Caco-2 (cell line): ENCODE measurements at regions not wholly inside any gene's neighbourhood (a gene's known extent, or its start where the extent isn't known, plus 50 kb on each side); places are given as distances from the start of the nearest gene placed in this dataset.

Source experiments
- BruUV-seq: library from RNA; stranded (reverse); fragments of 400-500 nt; replicated peaks from 2 replicates; lab custom pipeline; 2021; lab: Mats Ljungman, UMichigan
- CTCF ChIA-PET: fragments of 300-600 bp; sonication (Branson Sonifier 250); formaldehyde crosslinking; loops from one replicate; lab custom pipeline; 2022; ENCODE audit warnings: antibody characterized with exemption; lab: Charles Lee
- POLR2A ChIA-PET: fragments of 300-600 bp; sonication (Branson Sonifier 250); formaldehyde crosslinking; loops from one replicate; lab custom pipeline; 2022; ENCODE audit warnings: antibody characterized with exemption; lab: Charles Lee
- DNase-seq, 2 experiments: peaks; one replicate each; pipeline versions ENCODE4 v3.0.0 to v3.0.0-alpha.2; 2020 to 2022
- H3K27me3 ChIP-seq: replicated peaks from 2 replicates; pipeline ENCODE4 v1.6.0; 2011; ENCODE audit warnings: low read length; ENCODE audit not compliant: control insufficient read depth, insufficient read depth
- H3K36me3 ChIP-seq: 2 replicates; pipeline ENCODE4 v1.5.1; 2011; ENCODE audit warnings: low read length; ENCODE audit not compliant: control insufficient read depth, insufficient read depth
- H3K4me1 ChIP-seq: fragments of 250-450 bp; sonication (Bioruptor Pico); 2 replicates; pipeline ENCODE4 v1.5.1; 2020; ENCODE audit warnings: mild to moderate bottlenecking
- H3K4me3 ChIP-seq: 2 replicates; pipeline ENCODE4 v1.5.1; 2011; ENCODE audit warnings: low read depth, mild to moderate bottlenecking, control low read depth, low read length
- H3K9me3 ChIP-seq: fragments of 250-450 bp; sonication (Bioruptor Pico); 2 replicates; pipeline ENCODE4 v1.5.1; 2020; ENCODE audit warnings: mild to moderate bottlenecking, moderate library complexity
- H3K27ac Mint-ChIP-seq: one replicate; pipeline ENCODE4 v1.8.0; 2022; ENCODE audit warnings: mixed read lengths; ENCODE audit not compliant: unreplicated experiment
- H3K27me3 Mint-ChIP-seq: one replicate; pipeline ENCODE4 v1.8.0; 2022; ENCODE audit warnings: mixed read lengths; ENCODE audit not compliant: insufficient read depth, unreplicated experiment
- H3K36me3 Mint-ChIP-seq: one replicate; pipeline ENCODE4 v1.8.0; 2022; ENCODE audit warnings: mild to moderate bottlenecking, mixed read lengths; ENCODE audit not compliant: insufficient read depth, unreplicated experiment
- H3K4me1 Mint-ChIP-seq: one replicate; pipeline ENCODE4 v1.8.0; 2022; ENCODE audit warnings: low read depth, mixed read lengths; ENCODE audit not compliant: unreplicated experiment
- H3K4me3 Mint-ChIP-seq: one replicate; pipeline ENCODE4 v1.8.0; 2022; ENCODE audit warnings: mild to moderate bottlenecking, moderate library complexity, mixed read lengths; ENCODE audit not compliant: unreplicated experiment
- H3K9me3 Mint-ChIP-seq: one replicate; pipeline ENCODE4 v1.8.0; 2022; ENCODE audit warnings: mixed read lengths; ENCODE audit not compliant: unreplicated experiment
- CTCF ChIP-seq, 2 experiments: fragments of 200-600 bp in 1 of 2; IDR thresholded peaks; 1 replicate in 1 of 2; 2 replicates in 1 of 2; pipeline versions ENCODE4 v1.5.1 to v1.8.0; 2011 to 2022; ENCODE audit warnings: antibody characterized with exemption in 1 of 2, control low read depth in 1 of 2, inconsistent platforms in 1 of 2, low read depth in 1 of 2, low read length in 1 of 2, mild to moderate bottlenecking in 1 of 2, moderate library complexity in 1 of 2; ENCODE audit not compliant: insufficient read depth in 1 of 2, severe bottlenecking in 1 of 2, unreplicated experiment in 1 of 2
- intact Hi-C: fragments of 100-400 bp; cut with micrococcal nuclease; formaldehyde crosslinking; loops from one replicate; pipeline ENCODE4 v1.10.0; 2022; ENCODE audit not compliant: unreplicated experiment

DNA sequence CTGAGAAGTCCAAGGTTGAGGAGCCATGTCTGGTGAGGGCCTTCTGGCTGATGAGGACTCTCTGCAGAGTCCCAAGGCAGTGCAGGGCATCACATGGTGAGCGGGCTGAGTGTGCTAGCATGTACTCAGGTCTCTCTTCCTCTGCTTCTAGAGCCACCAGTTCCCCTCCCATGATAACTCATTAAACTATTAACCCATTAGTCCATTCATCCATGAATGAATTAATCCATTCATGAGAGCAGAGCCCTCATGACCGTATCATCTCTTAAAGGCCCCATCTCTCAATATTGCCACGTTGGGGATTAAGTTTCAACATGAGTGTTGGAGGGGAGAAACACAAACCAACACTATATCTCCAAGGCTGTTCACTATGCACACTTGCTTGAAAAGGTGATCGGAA is 83.7 kb downstream of the TMEM30B start:
- Histone ChIP-seq H3K4me3 (no peak overlapping the region), H3K9me3 (no peaks in the 10 kb centered on the region), H3K4me1 (no peaks in the 10 kb centered on the region), H3K27me3 (no peaks in the 10 kb centered on the region), H3K36me3 (no peaks in the 10 kb centered on the region)
- intact Hi-C loops: loop anchor here (2.0 to 5.0 kb wide), 2 partner anchors 170 to 573 kb away; no protein-coding TSS in a partner anchor
- ChIA-PET CTCF (no interaction called here), POLR2A (no interaction called here)
- Mint-ChIP-seq H3K4me1 (no peaks in the 10 kb centered on the region), H3K27me3 (peaks cover 12% of the 10 kb centered on the region), H3K9me3 (no peaks in the 10 kb centered on the region), H3K36me3 (no peaks in the 10 kb centered on the region), H3K4me3 (no peak overlapping the region), H3K27ac (no peak overlapping the region)
- BruUV-seq: no TSS peak
- DNase-seq: no peak
- TF ChIP-seq CTCF (IDR thresholded peaks at IDR 0.05; ENCODE audit: insufficient read depth in 1 of 2, low read depth in 1 of 2, low read length in 1 of 2, severe bottlenecking in 1 of 2, unreplicated experiment in 1 of 2): no peak

DNA sequence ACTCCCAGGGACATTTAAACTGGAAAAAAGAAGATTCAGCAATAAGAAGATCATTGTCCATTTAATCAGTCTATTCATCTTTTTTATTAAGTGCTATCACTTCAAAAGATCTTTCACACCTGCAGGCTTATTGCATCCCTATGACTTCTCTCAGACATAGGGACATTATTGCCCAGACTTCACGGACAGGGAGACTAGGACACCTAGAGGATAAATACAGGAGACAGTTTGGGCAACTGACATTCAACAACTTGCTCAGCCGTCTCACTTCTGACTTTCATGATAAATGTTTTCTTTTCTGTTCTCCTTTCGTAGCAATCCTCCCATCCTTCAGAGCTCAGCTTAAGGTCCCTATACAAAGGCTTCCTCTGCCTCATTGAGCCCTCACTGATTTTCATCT is 84.3 kb downstream of the TMEM30B start:
- intact Hi-C loops: loop anchor here (2.0 to 5.0 kb wide), 2 partner anchors 169 to 572 kb away; no protein-coding TSS in a partner anchor

GRCh38 chr14:61196034-61196433 is 85.1 kb downstream of the TMEM30B start:
- POLR2A ChIA-PET: no interaction called here
- intact Hi-C loops: loop anchor here (2.0 to 5.0 kb wide), 2 partner anchors 169 to 571 kb away; no protein-coding TSS in a partner anchor
- CTCF ChIA-PET: no interaction called here

More for the DNA sequence above, 84.3 kb downstream of the TMEM30B start:
- Mint-ChIP-seq H3K9me3 (no peaks in the 10 kb centered on the region), H3K27me3 (peaks cover 12% of the 10 kb centered on the region), H3K27ac (no peak overlapping the region), H3K4me1 (no peaks in the 10 kb centered on the region), H3K36me3 (no peaks in the 10 kb centered on the region), H3K4me3 (no peak overlapping the region)
- no peaks in the 10 kb centered on the region for H3K9me3 ChIP-seq
- no peak overlapping the region for H3K4me3 ChIP-seq
- BruUV-seq: no TSS peak
- ChIA-PET POLR2A (no interaction called here), CTCF (no interaction called here)
- TF ChIP-seq CTCF (IDR thresholded peaks at IDR 0.05; ENCODE audit: insufficient read depth in 1 of 2, low read depth in 1 of 2, low read length in 1 of 2, severe bottlenecking in 1 of 2, unreplicated experiment in 1 of 2): peak in 1 of 2 experiments; percentile 19
- no peaks in the 10 kb centered on the region for H3K36me3 ChIP-seq
- no peaks in the 10 kb centered on the region for H3K4me1 ChIP-seq
- no peaks in the 10 kb centered on the region for H3K27me3 ChIP-seq
- no peak for DNase-seq

More at GRCh38 chr14:61196034-61196433, 85.1 kb downstream of the TMEM30B start:
- Mint-ChIP-seq H3K4me3 (no peak overlapping the region), H3K27ac (no peak overlapping the region), H3K9me3 (no peaks in the 10 kb centered on the region), H3K27me3 (peaks cover 12% of the 10 kb centered on the region), H3K36me3 (no peaks in the 10 kb centered on the region), H3K4me1 (no peaks in the 10 kb centered on the region)
- no TSS peak for BruUV-seq
- TF ChIP-seq CTCF (IDR thresholded peaks at IDR 0.05; ENCODE audit: insufficient read depth in 1 of 2, low read depth in 1 of 2, low read length in 1 of 2, severe bottlenecking in 1 of 2, unreplicated experiment in 1 of 2): no peak
- no peak for DNase-seq
- Histone ChIP-seq H3K4me3 (no peak overlapping the region), H3K27me3 (no peaks in the 10 kb centered on the region), H3K36me3 (no peaks in the 10 kb centered on the region), H3K9me3 (no peaks in the 10 kb centered on the region), H3K4me1 (no peaks in the 10 kb centered on the region)
